Chondrocyte (in vitro differentiated cells): ENCODE measurements at regions not wholly inside any gene's neighbourhood (a gene's known extent, or its start where the extent isn't known, plus 50 kb on each side); places are given as distances from the start of the nearest gene placed in this dataset.

Experiments used
- DNase-seq: peaks from one replicate; pipeline ENCODE4 v3.0.0; 2021; ENCODE audit warnings: mixed read lengths, low spot score
- H3K27ac Mint-ChIP-seq: one replicate; pipeline ENCODE4 v1.8.0; 2021; ENCODE audit warnings: mild to moderate bottlenecking, moderate library complexity, mixed read lengths; ENCODE audit not compliant: unreplicated experiment
- H3K27me3 Mint-ChIP-seq: 2 replicates; pipeline ENCODE4 v1.8.0; 2021; ENCODE audit warnings: low read depth, mixed read lengths
- H3K36me3 Mint-ChIP-seq: 2 replicates; pipeline ENCODE4 v1.8.0; 2021; ENCODE audit warnings: low read depth, mixed read lengths
- H3K4me1 Mint-ChIP-seq: 2 replicates; pipeline ENCODE4 v1.8.0; 2021; ENCODE audit warnings: low read depth, mild to moderate bottlenecking, mixed read lengths
- H3K4me3 Mint-ChIP-seq: one replicate; pipeline ENCODE4 v1.8.0; 2021; ENCODE audit warnings: mild to moderate bottlenecking, moderate library complexity, mixed read lengths; ENCODE audit not compliant: unreplicated experiment
- H3K9me3 Mint-ChIP-seq: 2 replicates; pipeline ENCODE4 v1.8.0; 2021; ENCODE audit warnings: low read depth, mixed read lengths
- CTCF ChIP-seq: fragments of 200-600 bp; sonication (generic); IDR thresholded peaks from 2 replicates; pipeline ENCODE4 v1.5.0; 2021; ENCODE audit warnings: antibody characterized with exemption, mild to moderate bottlenecking, moderate library complexity

GRCh38 chr2:241993386-241994005 lies 124.0 kb downstream of the RTP5 start:
- no peak for TF ChIP-seq CTCF
- DNase-seq = no peak

GRCh38 chr2:241994086-241994485 lies 124.6 kb downstream of the RTP5 start:
- Mint-ChIP-seq H3K9me3 (no peaks in the 10 kb centered on the region), H3K27me3 (peaks cover 22% of the 10 kb centered on the region), H3K36me3 (no peaks in the 10 kb centered on the region), H3K27ac (no peak overlapping the region), H3K4me1 (no peaks in the 10 kb centered on the region), H3K4me3 (no peak overlapping the region)
- no peak for TF ChIP-seq CTCF
- no peak for DNase-seq

More at GRCh38 chr2:241993386-241994005, 124.0 kb downstream of the RTP5 start:
- Mint-ChIP-seq H3K9me3 (no peaks in the 10 kb centered on the region), H3K27ac (no peak overlapping the region), H3K36me3 (no peaks in the 10 kb centered on the region), H3K27me3 (peaks cover 18% of the 10 kb centered on the region), H3K4me3 (no peak overlapping the region), H3K4me1 (no peaks in the 10 kb centered on the region)

GRCh38 chr2:241994556-241995213 lies 125.2 kb downstream of the RTP5 start:
- H3K36me3 Mint-ChIP-seq = no peaks in the 10 kb centered on the region
- no peaks in the 10 kb centered on the region for H3K4me1 Mint-ChIP-seq
- no peaks in the 10 kb centered on the region for H3K9me3 Mint-ChIP-seq
- TF ChIP-seq CTCF = no peak
- H3K4me3 Mint-ChIP-seq = no peak overlapping the region
- no peak for DNase-seq
- H3K27ac Mint-ChIP-seq = no peak overlapping the region
- peaks cover 26% of the 10 kb centered on the region for H3K27me3 Mint-ChIP-seq

- TF ChIP-seq CTCF = no peak
- H3K36me3 Mint-ChIP-seq = no peaks in the 10 kb centered on the region
- H3K27me3 Mint-ChIP-seq = peaks cover 29% of the 10 kb centered on the region
- no peaks in the 10 kb centered on the region for H3K9me3 Mint-ChIP-seq
- H3K27ac Mint-ChIP-seq = no peak overlapping the region
- DNase-seq = no peak
- H3K4me3 Mint-ChIP-seq = no peak overlapping the region
- H3K4me1 Mint-ChIP-seq = no peaks in the 10 kb centered on the region
These were observed 126.6 kb downstream of the RTP5 start for GRCh38 chr2:241996100-241996499.

GRCh38 chr2:241997017-241997416 lies 127.5 kb downstream of the RTP5 start:
- Mint-ChIP-seq H3K36me3 (no peaks in the 10 kb centered on the region), H3K9me3 (no peaks in the 10 kb centered on the region), H3K4me1 (no peaks in the 10 kb centered on the region), H3K27ac (no peak overlapping the region), H3K4me3 (no peak overlapping the region), H3K27me3 (peaks cover 32% of the 10 kb centered on the region)
- no peak for TF ChIP-seq CTCF
- DNase-seq = no peak
